ENCODE measurements at regions not wholly inside any gene's neighbourhood (a gene's known extent, or its start where the extent isn't known, plus 50 kb on each side); places are given as distances from the start of the nearest gene placed in this dataset.

- Histone ChIP-seq H3K27ac (ENCODE audit: low read depth, low read length) (peak overlapping the region; percentile 57), H3K27me3 (ENCODE audit: insufficient read depth, low read length) (no peaks in the 10 kb centered on the region), H3K4me1 (ENCODE audit: insufficient read depth, low read length) (peaks cover 12% of the 10 kb centered on the region), H4K20me1 (ENCODE audit: insufficient read depth, low read length) (no peaks in the 10 kb centered on the region), H3K79me2 (ENCODE audit: insufficient read depth, low read length) (no peaks in the 10 kb centered on the region), H3K36me3 (ENCODE audit: insufficient read depth, low read length) (no peaks in the 10 kb centered on the region), H3K4me3 (ENCODE audit: insufficient read depth, low read depth, low read length) (no peak overlapping the region), H3K4me2 (ENCODE audit: low read length) (peak overlapping the region; percentile 36), H3K9ac (ENCODE audit: low read length) (no peak overlapping the region), H2AFZ (ENCODE audit: low read depth, low read length) (no peak overlapping the region), H3K9me3 (ENCODE audit: insufficient read depth, low read depth, low read length) (no peaks in the 10 kb centered on the region)
- Mint-ChIP-seq H3K27ac (ENCODE audit: unreplicated experiment) (no peak overlapping the region), H3K4me1 (ENCODE audit: low read depth, unreplicated experiment) (peaks cover 3% of the 10 kb centered on the region), H3K4me3 (ENCODE audit: unreplicated experiment) (no peak overlapping the region), H3K36me3 (ENCODE audit: low read depth, unreplicated experiment) (no peaks in the 10 kb centered on the region), H3K27me3 (ENCODE audit: low read depth, unreplicated experiment) (no peaks in the 10 kb centered on the region), H3K9me3 (ENCODE audit: unreplicated experiment) (no peaks in the 10 kb centered on the region)
- FAIRE-seq (no peak), DNase-seq (ENCODE audit: low read depth) (peak; percentile 62)
- TF ChIP-seq CTCF (IDR thresholded peaks at IDR 0.05; ENCODE audit: insufficient read depth, low read depth, low read length), result no peak
- no peak for TF ChIP-seq EZH2 (IDR thresholded peaks at IDR 0.05; ENCODE audit: insufficient read depth, low read length)
Observed at GRCh38 chr7:81638198-81638597, 131.6 kb downstream of the HGF start.

- no peak overlapping the region for H3K27ac Mint-ChIP-seq (ENCODE audit: unreplicated experiment)
- no peak overlapping the region for H2AFZ ChIP-seq (ENCODE audit: low read depth, low read length)
- no peak for DNase-seq (ENCODE audit: low read depth)
- no peaks in the 10 kb centered on the region for H3K36me3 Mint-ChIP-seq (ENCODE audit: low read depth, unreplicated experiment)
- peaks cover 12% of the 10 kb centered on the region for H3K4me1 ChIP-seq (ENCODE audit: insufficient read depth, low read length)
- H3K4me1 Mint-ChIP-seq (ENCODE audit: low read depth, unreplicated experiment), result peaks cover 4% of the 10 kb centered on the region
- TF ChIP-seq CTCF (IDR thresholded peaks at IDR 0.05; ENCODE audit: insufficient read depth, low read depth, low read length), result no peak
- no peak for TF ChIP-seq EZH2 (IDR thresholded peaks at IDR 0.05; ENCODE audit: insufficient read depth, low read length)
- no peaks in the 10 kb centered on the region for H3K36me3 ChIP-seq (ENCODE audit: insufficient read depth, low read length)
- no peak overlapping the region for H3K4me2 ChIP-seq (ENCODE audit: low read length)
- H3K27me3 Mint-ChIP-seq (ENCODE audit: low read depth, unreplicated experiment), result no peaks in the 10 kb centered on the region
- no peak for FAIRE-seq
- no peaks in the 10 kb centered on the region for H3K9me3 Mint-ChIP-seq (ENCODE audit: unreplicated experiment)
- no peaks in the 10 kb centered on the region for H3K9me3 ChIP-seq (ENCODE audit: insufficient read depth, low read depth, low read length)
- H3K27ac ChIP-seq (ENCODE audit: low read depth, low read length), result peak overlapping the region; percentile 57
- H4K20me1 ChIP-seq (ENCODE audit: insufficient read depth, low read length), result no peaks in the 10 kb centered on the region
- H3K4me3 ChIP-seq (ENCODE audit: insufficient read depth, low read depth, low read length), result no peak overlapping the region
- H3K27me3 ChIP-seq (ENCODE audit: insufficient read depth, low read length), result no peaks in the 10 kb centered on the region
- no peaks in the 10 kb centered on the region for H3K79me2 ChIP-seq (ENCODE audit: insufficient read depth, low read length)
- peak overlapping the region; percentile 31 for H3K9ac ChIP-seq (ENCODE audit: low read length)
- no peak overlapping the region for H3K4me3 Mint-ChIP-seq (ENCODE audit: unreplicated experiment)
Observed at GRCh38 chr7:81637534-81637933, 132.3 kb downstream of the HGF start.

- TF ChIP-seq EZH2 (IDR thresholded peaks at IDR 0.05; ENCODE audit: insufficient read depth, low read length) (no peak), CTCF (IDR thresholded peaks at IDR 0.05; ENCODE audit: insufficient read depth, low read depth, low read length) (no peak)
- peaks cover 6% of the 10 kb centered on the region for H3K9me3 Mint-ChIP-seq (ENCODE audit: unreplicated experiment)
Observed at GRCh38 chr7:81632418-81632817, 137.4 kb downstream of the HGF start.

More at GRCh38 chr7:81632418-81632817, 137.4 kb downstream of the HGF start:
- DNase-seq (ENCODE audit: low read depth), result peak; percentile 80
- Histone ChIP-seq H3K9me3 (ENCODE audit: insufficient read depth, low read depth, low read length) (no peaks in the 10 kb centered on the region), H3K36me3 (ENCODE audit: insufficient read depth, low read length) (no peaks in the 10 kb centered on the region), H3K4me3 (ENCODE audit: insufficient read depth, low read depth, low read length) (no peak overlapping the region), H3K27me3 (ENCODE audit: insufficient read depth, low read length) (no peaks in the 10 kb centered on the region), H4K20me1 (ENCODE audit: insufficient read depth, low read length) (no peaks in the 10 kb centered on the region), H3K27ac (ENCODE audit: low read depth, low read length) (no peak overlapping the region), H3K79me2 (ENCODE audit: insufficient read depth, low read length) (no peaks in the 10 kb centered on the region), H3K4me2 (ENCODE audit: low read length) (no peak overlapping the region), H2AFZ (ENCODE audit: low read depth, low read length) (no peak overlapping the region), H3K4me1 (ENCODE audit: insufficient read depth, low read length) (no peaks in the 10 kb centered on the region), H3K9ac (ENCODE audit: low read length) (no peak overlapping the region)
- no peak overlapping the region for H3K4me3 Mint-ChIP-seq (ENCODE audit: unreplicated experiment)
- no peaks in the 10 kb centered on the region for H3K36me3 Mint-ChIP-seq (ENCODE audit: low read depth, unreplicated experiment)
- peaks cover 4% of the 10 kb centered on the region for H3K4me1 Mint-ChIP-seq (ENCODE audit: low read depth, unreplicated experiment)
- peak; percentile 34 for FAIRE-seq
- no peaks in the 10 kb centered on the region for H3K27me3 Mint-ChIP-seq (ENCODE audit: low read depth, unreplicated experiment)
- H3K27ac Mint-ChIP-seq (ENCODE audit: unreplicated experiment), result no peak overlapping the region

Data from astrocyte (in vitro differentiated cells and primary cell).